ENCODE measurements at regions not wholly inside any gene's neighbourhood (a gene's known extent, or its start where the extent isn't known, plus 50 kb on each side); places are given as distances from the start of the nearest gene placed in this dataset.

DNA sequence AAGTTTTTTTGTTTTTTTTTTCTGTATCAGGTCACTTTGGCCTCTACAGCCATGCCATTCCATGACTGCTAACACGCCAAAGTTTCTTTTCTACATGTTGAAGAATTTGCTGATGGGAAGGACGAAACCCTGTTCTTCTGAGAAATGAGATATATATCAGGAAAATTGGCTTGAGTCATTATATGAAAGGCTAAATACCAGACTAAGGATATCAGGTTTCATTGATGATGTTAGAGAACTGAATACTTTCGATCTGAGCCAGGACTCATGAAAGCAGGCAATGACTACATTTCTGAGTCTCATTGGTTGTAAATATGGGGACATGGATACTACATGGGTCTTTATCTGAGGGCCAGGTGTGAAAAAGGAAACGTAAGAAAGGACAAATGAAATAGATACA, 181.4 kb downstream of the OSR1 start:
- TF ChIP-seq, protein P1, sequence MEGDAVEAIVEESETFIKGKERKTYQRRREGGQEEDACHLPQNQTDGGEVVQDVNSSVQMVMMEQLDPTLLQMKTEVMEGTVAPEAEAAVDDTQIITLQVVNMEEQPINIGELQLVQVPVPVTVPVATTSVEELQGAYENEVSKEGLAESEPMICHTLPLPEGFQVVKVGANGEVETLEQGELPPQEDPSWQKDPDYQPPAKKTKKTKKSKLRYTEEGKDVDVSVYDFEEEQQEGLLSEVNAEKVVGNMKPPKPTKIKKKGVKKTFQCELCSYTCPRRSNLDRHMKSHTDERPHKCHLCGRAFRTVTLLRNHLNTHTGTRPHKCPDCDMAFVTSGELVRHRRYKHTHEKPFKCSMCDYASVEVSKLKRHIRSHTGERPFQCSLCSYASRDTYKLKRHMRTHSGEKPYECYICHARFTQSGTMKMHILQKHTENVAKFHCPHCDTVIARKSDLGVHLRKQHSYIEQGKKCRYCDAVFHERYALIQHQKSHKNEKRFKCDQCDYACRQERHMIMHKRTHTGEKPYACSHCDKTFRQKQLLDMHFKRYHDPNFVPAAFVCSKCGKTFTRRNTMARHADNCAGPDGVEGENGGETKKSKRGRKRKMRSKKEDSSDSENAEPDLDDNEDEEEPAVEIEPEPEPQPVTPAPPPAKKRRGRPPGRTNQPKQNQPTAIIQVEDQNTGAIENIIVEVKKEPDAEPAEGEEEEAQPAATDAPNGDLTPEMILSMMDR (IDR thresholded peaks at IDR 0.05), result no peak
- TF ChIP-seq POLR2AphosphoS5 (IDR thresholded peaks at IDR 0.05), result no peak
- no peak for TF ChIP-seq POLR2A (IDR thresholded peaks at IDR 0.05)

Measured in suprapubic skin (tissue), 4 donors.